ENCODE measurements at regions not wholly inside any gene's neighbourhood (a gene's known extent, or its start where the extent isn't known, plus 50 kb on each side); places are given as distances from the start of the nearest gene placed in this dataset.
"Not testable (repeated sequence)": the region's sequence is repeated elsewhere in the genome, so short reads cannot be mapped to it uniquely, and the experiment has no call there.

GRCh38 chr3:181604267-181604666 lies 107.5 kb upstream of the SOX2 start:
- DNase-seq, result no peak

GRCh38 chr3:181596126-181596525 lies 115.6 kb upstream of the SOX2 start:
- DNase-seq, result no peak

- not testable (repeated sequence) for DNase-seq
These were observed 120.8 kb upstream of the SOX2 start for GRCh38 chr3:181590939-181591338.

- DNase-seq, result no peak
These were observed 129.1 kb upstream of the SOX2 start for GRCh38 chr3:181582619-181583018.

GRCh38 chr3:181581656-181582055 lies 130.1 kb upstream of the SOX2 start:
- DNase-seq, result no peak

GRCh38 chr3:181578743-181579142 lies 133.0 kb upstream of the SOX2 start:
- DNase-seq, result no peak

- no peak for DNase-seq
These were observed 139.3 kb upstream of the SOX2 start for GRCh38 chr3:181572432-181572831.

GRCh38 chr3:181570472-181570871 lies 141.3 kb upstream of the SOX2 start:
- DNase-seq, result no peak

- no peak for DNase-seq
These were observed 142.3 kb upstream of the SOX2 start for GRCh38 chr3:181569356-181569940.

GRCh38 chr3:181568693-181569092 lies 143.0 kb upstream of the SOX2 start:
- DNase-seq, result no peak

- DNase-seq, result no peak
These were observed 143.5 kb upstream of the SOX2 start for GRCh38 chr3:181568248-181568647.

- DNase-seq, result no peak
These were observed 144.2 kb upstream of the SOX2 start for GRCh38 chr3:181567311-181568075.

GRCh38 chr3:181565416-181565815 lies 146.3 kb upstream of the SOX2 start:
- DNase-seq, result no peak

GRCh38 chr3:181564222-181564621 lies 147.5 kb upstream of the SOX2 start:
- no peak for DNase-seq

- peak; percentile 58 for DNase-seq
These were observed 150.3 kb upstream of the SOX2 start for GRCh38 chr3:181561139-181562031.

GRCh38 chr3:181558870-181559269 lies 152.9 kb upstream of the SOX2 start:
- no peak for DNase-seq

GRCh38 chr3:181555681-181556080 lies 156.0 kb upstream of the SOX2 start:
- no peak for DNase-seq

- DNase-seq, result no peak
These were observed 157.4 kb upstream of the SOX2 start for GRCh38 chr3:181554233-181554765.

- DNase-seq, result no peak
These were observed 162.5 kb upstream of the SOX2 start for GRCh38 chr3:181549266-181549665.

- no peak for DNase-seq
These were observed 170.3 kb upstream of the SOX2 start for GRCh38 chr3:181541414-181541813.

- DNase-seq, result no peak
These were observed 176.9 kb upstream of the SOX2 start for GRCh38 chr3:181534781-181535221.

GRCh38 chr3:181533811-181534210 lies 177.9 kb upstream of the SOX2 start:
- DNase-seq, result no peak

- no peak for DNase-seq
These were observed 181.1 kb upstream of the SOX2 start for GRCh38 chr3:181530584-181530983.
